K562 (cell line): ENCODE measurements at regions not wholly inside any gene's neighbourhood (a gene's known extent, or its start where the extent isn't known, plus 50 kb on each side); places are given as distances from the start of the nearest gene placed in this dataset.

Experiments used
- BACH1 ChIP-seq: fragments of 200-800 bp; sonication (Bioruptor generic); IDR thresholded peaks from 2 replicates; pipeline ENCODE4 v1.6.1; 2016; ENCODE audit warnings: missing genetic modification characterization, missing compliant biosample characterization
- CBFA2T2 ChIP-seq: fragments of 450-650 bp; conservative IDR thresholded peaks from 2 replicates; pipeline ENCODE4 v1.6.1; 2017; ENCODE audit warnings: mild to moderate bottlenecking
- E2F1 ChIP-seq: sonication (generic); formaldehyde crosslinking; IDR thresholded peaks from 2 replicates; pipeline ENCODE4 v1.8.1; 2023; ENCODE audit warnings: mild to moderate bottlenecking, missing genetic modification reagents, moderate library complexity
- FOXP1 ChIP-seq: sonication (generic); formaldehyde crosslinking; IDR thresholded peaks from 2 replicates; pipeline ENCODE4 v1.8.0; 2022; ENCODE audit warnings: mild to moderate bottlenecking, missing genetic modification reagents
- GATAD2A ChIP-seq: fragments of 450-650 bp; IDR thresholded peaks from 2 replicates; pipeline ENCODE4 v1.6.1; 2017
- GTF2A2 ChIP-seq: IDR thresholded peaks from 2 replicates; pipeline ENCODE4 v1.6.1; 2016; ENCODE audit warnings: mild to moderate bottlenecking, missing genetic modification characterization, missing compliant biosample characterization
- HES1 ChIP-seq: fragments of 450-650 bp; IDR thresholded peaks from 2 replicates; pipeline ENCODE4 v1.6.1; 2016; ENCODE audit warnings: low read depth, mild to moderate bottlenecking, moderate library complexity
- HSF4 ChIP-seq: fragments of 250-450 bp; sonication (Bioruptor Pico); IDR thresholded peaks from 2 replicates; pipeline ENCODE4 v2.1.2; 2022; ENCODE audit warnings: mild to moderate bottlenecking, moderate library complexity, borderline replicate concordance
- ILK ChIP-seq: fragments of 450-650 bp; IDR thresholded peaks from 2 replicates; pipeline ENCODE4 v1.6.1; 2016; ENCODE audit warnings: missing genetic modification characterization, low read depth, mild to moderate bottlenecking, missing compliant biosample characterization, moderate library complexity, borderline replicate concordance
- MAZ ChIP-seq, 2 experiments: fragments of 450-650 bp in 1 of 2; sonication (generic) in 1 of 2; formaldehyde crosslinking; IDR thresholded peaks in 1 of 2; conservative IDR thresholded peaks in 1 of 2; 2 replicates each; pipeline versions ENCODE4 v1.4.0 to v1.5.0; 2020; ENCODE audit warnings: mild to moderate bottlenecking in 1 of 2, missing genetic modification reagents in 1 of 2
- NR2C2 ChIP-seq, 2 experiments: fragments of 200-800 bp in 1 of 2; sonication (Bioruptor generic) in 1 of 2; sonication (generic) in 1 of 2; formaldehyde crosslinking in 1 of 2; IDR thresholded peaks; 2 replicates each; pipeline versions ENCODE4 v1.6.1 to v1.8.0; 2016 to 2022; ENCODE audit warnings: mild to moderate bottlenecking in 1 of 2, missing compliant biosample characterization in 1 of 2, missing genetic modification characterization in 1 of 2, missing genetic modification reagents in 1 of 2
- NUFIP1 ChIP-seq: fragments of 450-650 bp; IDR thresholded peaks from 2 replicates; pipeline ENCODE4 v1.6.1; 2018; ENCODE audit not compliant: partially characterized antibody
- PML ChIP-seq: IDR thresholded peaks from 2 replicates; pipeline ENCODE4 v1.6.1; 2012; ENCODE audit warnings: low read length, inconsistent platforms
- RBFOX2 ChIP-seq: fragments of 200-400 bp; formaldehyde crosslinking; IDR thresholded peaks from 2 replicates; pipeline ENCODE4 v1.6.1; 2017; ENCODE audit warnings: low read depth, mild to moderate bottlenecking, low read length, moderate library complexity
- RBM17 ChIP-seq: fragments of 200-400 bp; formaldehyde crosslinking; IDR thresholded peaks from 2 replicates; pipeline ENCODE4 v1.6.1; 2017; ENCODE audit warnings: low read depth, mild to moderate bottlenecking, low read length, borderline replicate concordance
- SP2 ChIP-seq: IDR thresholded peaks from 2 replicates; pipeline ENCODE4 v1.6.1; 2011; ENCODE audit warnings: mild to moderate bottlenecking, low read depth, low read length, moderate library complexity; ENCODE audit not compliant: poor library complexity, severe bottlenecking; ENCODE audit errors: extremely low read depth
- SRSF3 ChIP-seq: fragments of 200-400 bp; formaldehyde crosslinking; IDR thresholded peaks from 2 replicates; pipeline ENCODE4 v1.6.1; 2016; ENCODE audit warnings: mild to moderate bottlenecking, low read length, moderate library complexity; ENCODE audit not compliant: insufficient read depth
- TARDBP ChIP-seq: fragments of 450-650 bp; IDR thresholded peaks from 2 replicates; pipeline ENCODE4 v1.6.1; 2016
- U2AF2 ChIP-seq: fragments of 200-400 bp; formaldehyde crosslinking; optimal IDR thresholded peaks from 2 replicates; pipeline ENCODE3; 2017; ENCODE audit warnings: low read depth, mild to moderate bottlenecking, low read length
- ZNF217 ChIP-seq: sonication (generic); formaldehyde crosslinking; IDR thresholded peaks from 2 replicates; pipeline ENCODE4 v1.8.0; 2022; ENCODE audit warnings: mild to moderate bottlenecking, missing genetic modification reagents
- ZNF282 ChIP-seq: sonication (generic); formaldehyde crosslinking; IDR thresholded peaks from 2 replicates; pipeline ENCODE4 v1.8.1; 2023; ENCODE audit warnings: missing genetic modification reagents
- ZNF639 ChIP-seq, 2 experiments: fragments of 200-800 bp in 1 of 2; sonication (Bioruptor generic) in 1 of 2; sonication (generic) in 1 of 2; formaldehyde crosslinking in 1 of 2; IDR thresholded peaks in 1 of 2; conservative IDR thresholded peaks in 1 of 2; 2 replicates each; pipeline versions ENCODE4 v1.5.0 to v1.6.1; 2016 to 2020; ENCODE audit warnings: missing compliant biosample characterization in 1 of 2, missing genetic modification characterization in 1 of 2, missing genetic modification reagents in 1 of 2
- TF ChIP-seq, protein P1 (sequence below): fragments of 450-650 bp; IDR thresholded peaks from 2 replicates; pipeline ENCODE4 v1.6.1; 2017; ENCODE audit warnings: antibody characterized with exemption

DNA sequence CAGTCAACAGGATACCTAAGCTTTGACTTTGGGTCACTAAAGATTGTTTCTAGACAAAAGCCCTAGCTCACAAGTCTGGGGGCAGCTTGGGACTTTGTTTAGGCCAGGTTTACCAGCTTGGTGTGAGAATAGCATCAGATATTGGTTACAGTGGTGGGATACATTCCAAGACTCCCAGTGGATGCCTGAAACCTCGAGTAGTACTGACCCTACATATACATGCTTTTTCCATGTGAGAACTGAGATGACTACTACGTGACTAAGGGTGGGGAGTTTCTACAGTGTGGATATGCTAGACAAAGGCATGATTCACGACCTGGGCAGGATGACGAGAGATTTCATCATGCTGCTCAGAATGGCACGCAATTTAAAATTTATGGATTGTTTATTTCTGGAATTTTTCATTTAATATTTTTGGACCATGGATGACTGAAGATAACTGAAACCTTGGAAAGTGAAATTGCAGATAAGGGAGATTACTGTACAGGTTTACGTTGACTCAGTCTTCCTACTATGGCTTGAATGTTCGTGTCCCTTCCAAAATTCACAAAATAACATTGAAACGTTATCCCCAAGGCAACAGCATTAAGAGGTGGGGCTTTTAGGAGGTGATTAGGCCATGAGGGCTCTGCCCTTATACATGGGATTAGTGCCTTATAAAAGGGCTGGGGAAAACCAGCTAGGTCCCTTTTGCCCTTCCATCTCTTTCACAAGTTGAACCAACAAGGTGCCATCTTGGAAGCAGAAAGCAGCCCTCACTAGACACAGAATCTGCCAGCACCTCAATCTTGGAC is 50.2 kb upstream of the CTAGE1 start (continued):
- TF ChIP-seq ZNF639 (CRISPR knock-in tag; conservative IDR thresholded peaks at IDR 0.05 in 1 of 2, IDR thresholded peaks at IDR 0.05 in 1 of 2) (peak in 1 of 2 experiments; percentile 72; a peak in 1 of 4 replicates), MAZ (CRISPR knock-in tag; conservative IDR thresholded peaks at IDR 0.05 in 1 of 2, IDR thresholded peaks at IDR 0.05 in 1 of 2) (peak; percentile 27 to 57; a peak in 2 of 4 replicates), BACH1 (tag) (peak; percentile 93), ZNF217 (CRISPR knock-in tag) (no peak), U2AF2 (no peak), ILK (tag) (peak; percentile 83; the same call in 1 of the 2 replicates), NR2C2 (CRISPR knock-in tag; IDR thresholded peaks at IDR 0.05) (no peak), NR2C2 (tag; IDR thresholded peaks at IDR 0.05) (peak; percentile 76), SP2 (no peak), GATAD2A (no peak), E2F1 (CRISPR knock-in tag) (no peak), HES1 (no peak), RBFOX2 (peak; percentile 39; the same call in 1 of the 2 replicates), GTF2A2 (tag) (peak; percentile 86), HSF4 (peak; percentile 91), FOXP1 (CRISPR knock-in tag) (no peak), RBM17 (no peak), ZNF282 (CRISPR knock-in tag) (no peak), PML (no peak), TARDBP (no peak), CBFA2T2 (no peak), SRSF3 (no peak), NUFIP1 (no peak)
- TF ChIP-seq, protein P1, sequence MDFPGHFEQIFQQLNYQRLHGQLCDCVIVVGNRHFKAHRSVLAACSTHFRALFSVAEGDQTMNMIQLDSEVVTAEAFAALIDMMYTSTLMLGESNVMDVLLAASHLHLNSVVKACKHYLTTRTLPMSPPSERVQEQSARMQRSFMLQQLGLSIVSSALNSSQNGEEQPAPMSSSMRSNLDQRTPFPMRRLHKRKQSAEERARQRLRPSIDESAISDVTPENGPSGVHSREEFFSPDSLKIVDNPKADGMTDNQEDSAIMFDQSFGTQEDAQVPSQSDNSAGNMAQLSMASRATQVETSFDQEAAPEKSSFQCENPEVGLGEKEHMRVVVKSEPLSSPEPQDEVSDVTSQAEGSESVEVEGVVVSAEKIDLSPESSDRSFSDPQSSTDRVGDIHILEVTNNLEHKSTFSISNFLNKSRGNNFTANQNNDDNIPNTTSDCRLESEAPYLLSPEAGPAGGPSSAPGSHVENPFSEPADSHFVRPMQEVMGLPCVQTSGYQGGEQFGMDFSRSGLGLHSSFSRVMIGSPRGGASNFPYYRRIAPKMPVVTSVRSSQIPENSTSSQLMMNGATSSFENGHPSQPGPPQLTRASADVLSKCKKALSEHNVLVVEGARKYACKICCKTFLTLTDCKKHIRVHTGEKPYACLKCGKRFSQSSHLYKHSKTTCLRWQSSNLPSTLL, result no peak
